SU-DHL-6 (cell line): ENCODE measurements at regions not wholly inside any gene's neighbourhood (a gene's known extent, or its start where the extent isn't known, plus 50 kb on each side); places are given as distances from the start of the nearest gene placed in this dataset.

Source experiments
- CTCF ChIP-seq: fragments of 200-600 bp; sonication (generic); IDR thresholded peaks from one replicate; pipeline ENCODE4 v1.5.1; 2017; ENCODE audit warnings: antibody characterized with exemption, mild to moderate bottlenecking, low read length, moderate library complexity; ENCODE audit not compliant: insufficient read depth, poor library complexity, severe bottlenecking
- EZH2phosphoT487 ChIP-seq: fragments of 200-600 bp; sonication (generic), shearing (Covaris generic); conservative IDR thresholded peaks from 2 replicates; pipeline ENCODE4 v1.6.1; 2018; ENCODE audit warnings: mild to moderate bottlenecking, antibody characterized with exemption, low read length, moderate library complexity, mixed read lengths

GRCh38 chr3:25895031-25895430 is 105.1 kb downstream of the OXSM start:
- TF ChIP-seq CTCF (no peak), EZH2phosphoT487 (no peak)
